H1 (cell line): ENCODE measurements at regions not wholly inside any gene's neighbourhood (a gene's known extent, or its start where the extent isn't known, plus 50 kb on each side); places are given as distances from the start of the nearest gene placed in this dataset.

Source experiments
- CTBP2 ChIP-seq: IDR thresholded peaks from 2 replicates; pipeline ENCODE4 v1.7.0; 2011; ENCODE audit warnings: borderline replicate concordance, mild to moderate bottlenecking, moderate library complexity, mixed read lengths, low read length; ENCODE audit not compliant: insufficient read depth, insufficient read length
- CTCF ChIP-seq, 3 experiments: IDR thresholded peaks; 1 replicate in 2 of 3; 2 replicates in 1 of 3; pipeline versions ENCODE4 v1.5.1 to v1.6.1; 2011; ENCODE audit warnings: low read length in 3 of 3, mild to moderate bottlenecking in 3 of 3, inconsistent platforms in 2 of 3, low read depth in 1 of 3, moderate library complexity in 1 of 3; ENCODE audit not compliant: insufficient read depth in 1 of 3; ENCODE audit errors: control extremely low read depth in 1 of 3
- E2F6 ChIP-seq: IDR thresholded peaks from 2 replicates; pipeline ENCODE4 v1.6.1; 2012; ENCODE audit warnings: inconsistent platforms
- HDAC2 ChIP-seq, 2 experiments: fragments of 300-600 bp in 1 of 2; sonication (generic) in 1 of 2; IDR thresholded peaks; 2 replicates each; pipeline ENCODE4 v1.6.1; 2011 to 2012; ENCODE audit warnings: low read depth in 2 of 2, low read length in 2 of 2, mild to moderate bottlenecking in 2 of 2, moderate library complexity in 2 of 2, borderline replicate concordance in 1 of 2, inconsistent platforms in 1 of 2
- KDM1A ChIP-seq: fragments of 200-600, 300-600 bp; sonication (generic); IDR thresholded peaks from 2 replicates; pipeline ENCODE4 v1.7.1; 2016; ENCODE audit warnings: mild to moderate bottlenecking, low read length, borderline replicate concordance
- KDM4A ChIP-seq: IDR thresholded peaks from one replicate; pipeline ENCODE4 v1.7.1; 2012; ENCODE audit warnings: low read depth, mild to moderate bottlenecking, moderate library complexity, low read length, inconsistent platforms; ENCODE audit not compliant: severe bottlenecking
- PHF8 ChIP-seq: fragments of 200-600 bp; sonication (generic); conservative IDR thresholded peaks from 2 replicates; pipeline ENCODE4 v1.7.1; 2012; ENCODE audit warnings: low read depth, mild to moderate bottlenecking, inconsistent platforms, low read length, moderate library complexity
- RNF2 ChIP-seq: fragments of 200-900, 300-1000 bp; sonication (generic); IDR thresholded peaks from 2 replicates; pipeline ENCODE4 v1.7.1; 2016; ENCODE audit warnings: borderline replicate concordance, low read depth, mild to moderate bottlenecking, antibody characterized with exemption, low read length; ENCODE audit not compliant: poor library complexity, severe bottlenecking; ENCODE audit errors: missing control alignments
- SUZ12 ChIP-seq: fragments of 200-600 bp; sonication (generic); IDR thresholded peaks from 2 replicates; pipeline ENCODE4 v1.6.1; 2012; ENCODE audit warnings: mild to moderate bottlenecking, inconsistent platforms, low read length, moderate library complexity, mixed read lengths

- TF ChIP-seq CTBP2 (no peak), KDM4A (no peak), E2F6 (no peak), CTCF (IDR thresholded peaks at IDR 0.05; ENCODE audit: control extremely low read depth in 1 of 3, insufficient read depth in 1 of 3, low read depth in 1 of 3, low read length in 3 of 3) (no peak), PHF8 (no peak), HDAC2 (IDR thresholded peaks at IDR 0.05; ENCODE audit: borderline replicate concordance in 1 of 2, low read depth in 2 of 2, low read length in 2 of 2) (no peak), KDM1A (no peak), RNF2 (no peak), SUZ12 (no peak)
Measured at GRCh38 chr18:10068766-10069567, 155.2 kb downstream of the VAPA start (continued).
